GM12891 (cell line): ENCODE measurements at regions not wholly inside any gene's neighbourhood (a gene's known extent, or its start where the extent isn't known, plus 50 kb on each side); places are given as distances from the start of the nearest gene placed in this dataset.

ENCODE experiments used
- POLR2A ChIP-seq: IDR thresholded peaks from 2 replicates; pipeline ENCODE4 v1.6.1; 2011; ENCODE audit warnings: low read depth, low read length, control low read depth
- POLR2AphosphoS5 ChIP-seq: IDR thresholded peaks from 2 replicates; pipeline ENCODE4 v1.6.1; 2011; ENCODE audit warnings: low read depth, low read length, control low read depth

- TF ChIP-seq POLR2A (no peak), POLR2AphosphoS5 (no peak)
Observed at GRCh38 chr18:78494204-78495085, 485.2 kb upstream of the SALL3 start.
